ENCODE measurements at regions not wholly inside any gene's neighbourhood (a gene's known extent, or its start where the extent isn't known, plus 50 kb on each side); places are given as distances from the start of the nearest gene placed in this dataset.

DNA sequence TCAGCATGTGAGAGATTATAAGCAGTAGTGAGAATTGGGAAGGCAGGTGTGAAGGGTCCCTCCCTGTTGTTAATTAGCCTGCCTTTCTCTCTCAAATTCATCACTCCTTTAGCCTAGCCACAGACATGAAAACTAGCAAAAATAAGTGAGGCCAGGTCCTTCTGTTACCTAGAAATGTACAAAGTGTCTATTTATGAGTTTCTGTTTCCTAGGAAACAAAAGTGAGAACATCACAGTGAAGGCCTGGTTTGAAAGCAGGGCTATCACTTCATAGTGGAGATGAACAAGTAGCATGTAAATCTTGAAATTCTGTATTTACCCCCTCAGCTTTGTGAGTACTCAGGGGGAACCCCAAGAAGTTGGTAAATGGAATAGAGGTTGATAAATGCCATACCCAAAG, 78.2 kb upstream of the UMPS start:
- H3K27ac Mint-ChIP-seq: no peak overlapping the region
- peaks cover 0 to 6% (median 5%) of the 10 kb centered on the region in 3 donors for H3K27me3 Mint-ChIP-seq (ENCODE audit: low read depth in 3 of 3)
- Histone ChIP-seq H3K79me2 (ENCODE audit: insufficient read depth, low read length) (no peaks in the 10 kb centered on the region), H3K9ac (ENCODE audit: insufficient read depth, low read length, poor library complexity, severe bottlenecking) (no peak overlapping the region), H4K20me1 (ENCODE audit: insufficient read depth, low read length) (no peaks in the 10 kb centered on the region), H3K27me3 (ENCODE audit: control insufficient read depth in 2 of 2, insufficient read depth in 2 of 2, low read length in 2 of 2) (no peaks in the 10 kb centered on the region), H2AFZ (ENCODE audit: insufficient read depth, low read depth, low read length, poor library complexity, severe bottlenecking) (no peak overlapping the region), H3K4me2 (replicated peaks; ENCODE audit: extremely low read depth, low read length, poor library complexity, severe bottlenecking) (no peak overlapping the region), H3K9me3 (replicated peaks in 1 of 2; ENCODE audit: control insufficient read depth in 1 of 2, insufficient read depth in 1 of 2, low read length in 2 of 2) (no peaks in the 10 kb centered on the region), H3K27ac (ENCODE audit: low read depth in 1 of 2, low read length in 2 of 2) (no peak overlapping the region), H3K36me3 (replicated peaks in 1 of 2; ENCODE audit: control insufficient read depth in 1 of 2, insufficient read depth in 2 of 2, low read length in 2 of 2) (no peaks in the 10 kb centered on the region), H3K4me1 (ENCODE audit: control insufficient read depth in 1 of 2, insufficient read depth in 2 of 2, low read length in 2 of 2) (peaks cover 0 to 6% of the 10 kb centered on the region in 2 donors), H3K4me3 (replicated peaks in 1 of 3; ENCODE audit: low read depth in 2 of 3, low read length in 3 of 3) (no peak overlapping the region)
- peaks cover 14% of the 10 kb centered on the region for H3K4me1 Mint-ChIP-seq
- no peaks in the 10 kb centered on the region for H3K9me3 Mint-ChIP-seq
- H3K36me3 Mint-ChIP-seq: no peaks in the 10 kb centered on the region
- DNase-seq: no peak
- TF ChIP-seq, protein P1, sequence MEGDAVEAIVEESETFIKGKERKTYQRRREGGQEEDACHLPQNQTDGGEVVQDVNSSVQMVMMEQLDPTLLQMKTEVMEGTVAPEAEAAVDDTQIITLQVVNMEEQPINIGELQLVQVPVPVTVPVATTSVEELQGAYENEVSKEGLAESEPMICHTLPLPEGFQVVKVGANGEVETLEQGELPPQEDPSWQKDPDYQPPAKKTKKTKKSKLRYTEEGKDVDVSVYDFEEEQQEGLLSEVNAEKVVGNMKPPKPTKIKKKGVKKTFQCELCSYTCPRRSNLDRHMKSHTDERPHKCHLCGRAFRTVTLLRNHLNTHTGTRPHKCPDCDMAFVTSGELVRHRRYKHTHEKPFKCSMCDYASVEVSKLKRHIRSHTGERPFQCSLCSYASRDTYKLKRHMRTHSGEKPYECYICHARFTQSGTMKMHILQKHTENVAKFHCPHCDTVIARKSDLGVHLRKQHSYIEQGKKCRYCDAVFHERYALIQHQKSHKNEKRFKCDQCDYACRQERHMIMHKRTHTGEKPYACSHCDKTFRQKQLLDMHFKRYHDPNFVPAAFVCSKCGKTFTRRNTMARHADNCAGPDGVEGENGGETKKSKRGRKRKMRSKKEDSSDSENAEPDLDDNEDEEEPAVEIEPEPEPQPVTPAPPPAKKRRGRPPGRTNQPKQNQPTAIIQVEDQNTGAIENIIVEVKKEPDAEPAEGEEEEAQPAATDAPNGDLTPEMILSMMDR (IDR thresholded peaks at IDR 0.05): no peak
- intact Hi-C loops (cut with micrococcal nuclease): no loop called here
- H3K4me3 Mint-ChIP-seq: no peak overlapping the region

DNA sequence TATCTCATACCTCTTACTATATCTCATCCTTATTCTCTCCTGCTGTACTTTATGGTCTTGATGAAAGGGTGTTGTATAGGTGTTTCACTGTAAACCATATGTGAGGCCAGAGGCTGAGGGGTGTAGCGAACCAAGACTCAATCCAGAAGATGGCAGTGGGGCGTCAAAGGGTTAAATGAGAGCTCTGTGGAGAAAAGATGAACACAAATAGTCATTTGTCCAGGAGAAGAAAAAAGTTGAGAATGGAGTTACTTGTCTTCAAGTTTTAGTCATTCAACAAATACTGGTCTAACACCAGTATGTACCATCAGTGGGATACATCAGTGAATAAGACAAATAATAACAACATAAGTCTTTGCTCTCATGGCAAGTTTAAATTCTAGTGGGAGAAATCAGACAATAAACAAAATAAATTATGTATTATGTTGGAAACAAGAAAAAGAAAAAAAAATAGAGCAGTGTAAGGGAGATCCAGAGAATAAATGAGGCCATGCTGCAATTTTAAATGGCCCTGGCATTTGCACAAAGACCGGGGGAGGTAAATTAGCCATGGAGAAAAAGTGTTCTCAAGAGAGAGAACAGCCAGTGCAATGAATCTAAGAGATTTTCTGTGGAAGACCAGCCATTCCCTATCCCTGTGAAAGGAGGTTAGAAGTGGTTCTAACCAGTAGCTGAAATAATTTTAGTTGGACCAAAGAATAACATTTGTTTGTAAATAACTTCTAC, 77.0 kb upstream of the UMPS start:
- TF ChIP-seq, protein P1 (IDR thresholded peaks at IDR 0.05): no peak
- no peak overlapping the region for H3K4me2 ChIP-seq (replicated peaks; ENCODE audit: extremely low read depth, low read length, poor library complexity, severe bottlenecking)
- H3K9me3 Mint-ChIP-seq: no peaks in the 10 kb centered on the region
- no peaks in the 10 kb centered on the region for H3K36me3 Mint-ChIP-seq
- peaks cover 0 to 8% (median 5%) of the 10 kb centered on the region in 3 donors for H3K27me3 Mint-ChIP-seq (ENCODE audit: low read depth in 3 of 3)
- H3K4me1 Mint-ChIP-seq: peaks cover 14% of the 10 kb centered on the region
- H3K4me3 Mint-ChIP-seq: no peak overlapping the region
- no peaks in the 10 kb centered on the region for H3K27me3 ChIP-seq (ENCODE audit: control insufficient read depth in 2 of 2, insufficient read depth in 2 of 2, low read length in 2 of 2)
- no peak overlapping the region for H2AFZ ChIP-seq (ENCODE audit: insufficient read depth, low read depth, low read length, poor library complexity, severe bottlenecking)
- H3K36me3 ChIP-seq (replicated peaks in 1 of 2; ENCODE audit: control insufficient read depth in 1 of 2, insufficient read depth in 2 of 2, low read length in 2 of 2): no peaks in the 10 kb centered on the region
- H3K9me3 ChIP-seq (replicated peaks in 1 of 2; ENCODE audit: control insufficient read depth in 1 of 2, insufficient read depth in 1 of 2, low read length in 2 of 2): no peaks in the 10 kb centered on the region
- no peak for DNase-seq
- no peaks in the 10 kb centered on the region for H3K79me2 ChIP-seq (ENCODE audit: insufficient read depth, low read length)
- H3K9ac ChIP-seq (ENCODE audit: insufficient read depth, low read length, poor library complexity, severe bottlenecking): no peak overlapping the region
- H3K27ac Mint-ChIP-seq: no peak overlapping the region
- peaks cover 0 to 6% of the 10 kb centered on the region in 2 donors for H3K4me1 ChIP-seq (ENCODE audit: control insufficient read depth in 1 of 2, insufficient read depth in 2 of 2, low read length in 2 of 2)
- no peaks in the 10 kb centered on the region for H4K20me1 ChIP-seq (ENCODE audit: insufficient read depth, low read length)
- no peak overlapping the region for H3K27ac ChIP-seq (ENCODE audit: low read depth in 1 of 2, low read length in 2 of 2)
- no peak overlapping the region for H3K4me3 ChIP-seq (replicated peaks in 1 of 3; ENCODE audit: low read depth in 2 of 3, low read length in 3 of 3)
- intact Hi-C loops (cut with micrococcal nuclease): no loop called here
- 68% methylated on average over 2 of the region's 3 CpGs for WGBS (ENCODE audit: insufficient coverage)

Measured in CD14-positive monocyte (primary cell).